GM19452 (cell line): ENCODE measurements at regions not wholly inside any gene's neighbourhood (a gene's known extent, or its start where the extent isn't known, plus 50 kb on each side); places are given as distances from the start of the nearest gene placed in this dataset.
"Not testable (repeated sequence)": the region's sequence is repeated elsewhere in the genome, so short reads cannot be mapped to it uniquely, and the experiment has no call there.

Source experiments
- ATAC-seq: cut with Tn5 transposase; IDR thresholded peaks from one replicate; pipeline ENCODE4 v1.9.1; 2021; ENCODE audit not compliant: unreplicated experiment

- ATAC-seq: no peak
Measured at GRCh38 chr6:67608099-67608749, 1026.9 kb upstream of the ADGRB3 start.

GRCh38 chr6:67606906-67607828 lies 1027.9 kb upstream of the ADGRB3 start:
- no peak for ATAC-seq

GRCh38 chr6:67594366-67594765 lies 1040.7 kb upstream of the ADGRB3 start:
- ATAC-seq: no peak

- ATAC-seq: no peak
Measured at GRCh38 chr6:67593247-67593646, 1041.8 kb upstream of the ADGRB3 start.

DNA sequence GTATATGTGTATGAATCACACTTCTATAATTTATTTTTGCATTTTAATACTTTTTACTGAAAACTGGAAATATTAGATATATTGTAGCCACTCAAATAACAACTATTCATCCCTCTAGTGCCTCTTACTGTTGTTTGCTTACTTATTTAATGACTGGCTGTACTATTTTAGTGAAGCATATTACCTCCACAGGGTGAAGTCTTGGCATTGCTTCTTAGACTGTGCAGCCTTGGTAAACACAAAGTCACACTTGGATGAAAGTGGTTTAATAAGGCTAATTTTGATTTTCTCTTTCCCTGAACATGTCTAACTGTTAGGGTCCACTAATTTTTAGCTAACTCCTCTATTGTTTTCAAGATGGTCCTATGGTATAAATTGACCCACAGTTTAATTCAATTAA lies 1043.2 kb upstream of the ADGRB3 start:
- no peak for ATAC-seq

- no peak for ATAC-seq
Measured at GRCh38 chr6:67567842-67568241, 1067.2 kb upstream of the ADGRB3 start.

GRCh38 chr6:67563671-67564070 lies 1071.4 kb upstream of the ADGRB3 start:
- no peak for ATAC-seq

GRCh38 chr6:67560068-67560467 lies 1075.0 kb upstream of the ADGRB3 start:
- ATAC-seq: no peak

DNA sequence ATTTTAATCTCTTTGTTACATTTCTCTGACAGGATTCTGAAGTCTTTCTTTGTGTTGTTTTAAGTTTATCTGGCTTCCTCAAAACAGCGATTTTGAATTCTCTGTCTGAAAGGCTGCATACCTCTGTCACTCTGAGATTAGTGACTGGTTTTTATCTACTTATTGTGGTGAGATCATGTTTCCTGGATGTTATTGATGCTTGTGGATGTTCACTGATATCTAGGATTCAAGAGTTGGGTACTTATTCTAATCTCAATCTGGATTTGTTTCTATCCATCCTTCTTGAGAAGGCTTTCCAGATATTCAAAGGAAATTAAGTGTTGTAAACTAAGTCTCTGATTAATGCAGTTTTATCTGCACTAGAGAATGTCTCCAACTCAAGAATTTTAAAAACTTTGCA lies 1076.1 kb upstream of the ADGRB3 start:
- ATAC-seq: no peak

DNA sequence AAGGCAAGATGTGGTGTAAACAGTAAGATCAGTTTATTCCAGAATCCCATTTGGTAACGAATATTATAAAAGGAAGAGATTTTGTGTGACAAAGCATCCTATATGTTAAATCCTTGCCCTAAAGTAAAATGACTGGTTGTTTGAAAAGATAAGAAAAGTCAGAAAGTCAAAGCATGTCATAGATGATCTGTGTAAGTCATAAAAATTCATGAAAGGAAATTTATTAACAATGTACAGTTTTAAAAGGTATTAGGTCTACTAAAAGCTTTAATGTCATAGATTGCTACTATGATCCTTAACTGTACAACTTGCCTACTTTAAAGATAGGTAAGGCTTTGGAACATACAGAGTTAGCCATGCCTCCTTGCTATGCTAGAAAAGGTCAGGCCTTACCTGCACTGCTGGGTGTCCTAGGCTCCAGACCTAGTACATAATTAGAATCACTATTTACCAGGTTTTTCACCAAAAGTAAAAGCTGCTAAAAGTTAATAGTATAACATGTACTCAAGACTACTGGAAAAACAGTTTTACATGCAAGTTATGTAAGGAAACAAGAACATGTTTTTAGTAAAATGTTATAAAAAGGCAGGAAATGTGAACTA lies 1090.1 kb upstream of the ADGRB3 start:
- no peak for ATAC-seq

GRCh38 chr6:67541586-67541985 lies 1093.5 kb upstream of the ADGRB3 start:
- no peak for ATAC-seq

DNA sequence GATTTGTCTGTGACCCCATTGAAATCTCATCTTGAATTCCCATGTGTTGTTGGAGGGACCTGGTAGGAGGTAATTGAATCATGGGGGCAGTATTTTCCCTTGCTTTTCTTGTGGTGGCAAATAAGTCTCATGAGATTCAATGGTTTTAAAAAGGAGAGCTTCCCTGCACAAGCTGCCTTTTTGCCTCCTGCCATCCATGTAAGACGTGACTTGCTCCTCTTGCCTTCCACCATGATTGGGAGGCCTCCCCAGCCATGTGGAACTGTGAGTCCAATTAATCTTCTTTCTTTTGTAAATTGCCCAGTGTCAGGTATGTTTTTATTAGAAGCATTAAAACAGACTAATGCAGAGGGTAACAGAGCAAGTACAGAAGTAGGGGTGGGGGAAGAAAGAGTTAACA lies 1097.0 kb upstream of the ADGRB3 start:
- ATAC-seq: no peak

DNA sequence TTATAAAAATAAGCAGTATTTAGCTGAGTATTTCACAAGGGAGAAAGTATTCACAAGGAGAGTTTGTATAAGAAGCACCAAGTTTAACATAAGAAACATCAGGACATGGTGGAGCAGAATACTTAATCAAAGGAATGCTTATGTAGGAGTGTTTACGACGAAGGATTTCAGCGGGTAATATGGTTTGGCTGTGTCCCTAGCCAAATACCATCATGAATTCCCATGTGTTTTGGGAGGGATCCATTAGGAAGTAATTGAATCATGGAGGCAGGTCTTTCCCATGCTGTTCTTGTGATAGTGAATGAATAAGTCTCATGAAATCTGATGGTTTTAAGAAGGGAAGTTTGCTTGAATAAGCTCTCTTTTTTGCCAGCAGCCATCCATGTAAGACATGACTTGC lies 1099.1 kb upstream of the ADGRB3 start:
- ATAC-seq: no peak

GRCh38 chr6:67506352-67506751 lies 1128.7 kb upstream of the ADGRB3 start:
- no peak for ATAC-seq

GRCh38 chr6:67501755-67502154 lies 1133.3 kb upstream of the ADGRB3 start:
- no peak for ATAC-seq

DNA sequence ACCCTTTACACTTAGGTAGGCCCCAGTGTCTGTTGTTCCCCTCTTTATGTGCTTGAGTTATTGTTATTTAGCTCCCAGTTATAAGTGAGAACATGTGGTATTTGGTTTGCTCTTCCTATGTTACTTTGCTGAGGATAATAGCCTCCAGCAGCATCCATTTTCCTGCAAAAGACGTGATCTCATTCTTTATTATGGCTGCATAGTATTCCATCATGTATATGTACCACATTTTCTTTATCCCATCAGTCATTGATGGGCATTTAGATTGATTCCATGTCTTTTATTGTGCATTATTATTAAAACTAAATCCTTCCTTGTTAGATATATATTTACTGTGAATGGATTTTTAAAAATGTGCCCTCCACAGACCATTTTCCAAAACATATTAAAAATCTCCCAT lies 1137.3 kb upstream of the ADGRB3 start:
- ATAC-seq: no peak

DNA sequence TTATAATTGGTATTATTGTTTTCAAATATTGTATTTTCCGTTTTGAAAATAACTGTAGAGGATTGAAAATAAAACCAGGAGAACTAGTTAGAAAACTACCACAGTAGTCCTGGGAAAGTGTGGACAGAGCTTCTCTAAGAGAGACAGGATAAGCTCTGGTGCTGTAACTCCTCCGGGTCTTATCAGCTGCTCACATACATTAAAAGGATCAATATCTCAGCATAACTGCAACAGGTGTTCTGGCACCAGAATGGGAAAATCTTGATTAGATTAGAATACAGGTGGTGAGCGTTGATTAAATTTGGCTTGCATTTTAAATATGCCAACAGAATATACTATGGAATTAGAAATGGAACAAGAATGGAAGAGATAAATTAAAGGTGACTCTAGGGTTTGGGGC lies 1138.9 kb upstream of the ADGRB3 start:
- ATAC-seq: no peak

DNA sequence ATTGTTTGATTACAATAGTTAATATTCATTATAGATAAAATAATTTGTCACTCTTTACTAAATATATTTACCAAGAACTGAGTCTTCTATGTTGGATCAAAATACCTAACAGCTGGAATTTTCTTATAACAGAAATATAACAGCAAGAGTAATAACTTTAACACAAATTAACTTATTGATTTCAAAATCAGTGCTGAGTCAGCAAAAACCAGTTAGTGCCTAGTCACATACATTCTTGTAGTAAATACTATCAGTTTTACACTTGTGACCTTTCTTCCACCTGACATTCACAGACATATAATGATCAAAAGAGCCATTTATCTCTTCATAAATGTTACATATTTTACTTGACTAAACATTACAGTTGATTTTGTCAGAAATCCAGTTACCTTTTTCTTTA lies 1141.4 kb upstream of the ADGRB3 start:
- ATAC-seq: no peak

DNA sequence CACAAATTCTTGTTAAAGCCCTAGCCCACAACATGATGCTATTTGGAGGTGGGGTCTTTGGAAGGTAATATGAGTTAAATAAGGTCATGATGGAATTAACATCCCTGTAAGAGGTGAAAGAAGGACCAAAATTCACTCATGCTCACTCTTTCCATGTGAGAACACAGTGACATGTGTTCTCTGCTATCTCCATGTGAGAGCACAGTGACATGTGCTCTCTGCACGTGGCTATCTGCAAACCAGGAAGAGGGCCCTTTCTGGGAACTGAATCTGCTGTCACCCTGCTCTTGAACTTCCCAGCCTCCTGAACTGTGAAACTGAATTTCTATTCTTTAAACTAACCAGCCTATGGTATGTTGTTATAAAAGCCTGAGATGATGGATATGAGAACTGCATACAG lies 1159.4 kb upstream of the ADGRB3 start:
- ATAC-seq: no peak

DNA sequence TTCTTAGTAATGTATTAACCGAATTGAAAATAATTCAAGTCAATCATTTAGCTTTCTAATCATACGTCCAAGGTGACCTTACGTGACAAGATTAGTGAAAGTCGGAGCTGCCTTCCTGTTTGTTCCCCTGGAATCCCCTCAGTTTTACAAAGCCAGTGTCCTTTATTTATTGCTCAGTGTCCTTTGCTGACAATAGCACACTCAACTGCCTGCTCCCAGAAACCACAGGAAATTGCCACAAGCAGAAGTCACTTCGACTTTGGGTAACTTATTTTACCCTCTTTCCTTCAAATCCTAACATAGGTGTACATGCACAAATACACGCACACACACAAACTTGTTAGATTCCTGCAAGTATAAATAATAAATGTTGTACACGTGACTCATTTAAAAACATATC lies 1167.7 kb upstream of the ADGRB3 start:
- ATAC-seq: no peak

DNA sequence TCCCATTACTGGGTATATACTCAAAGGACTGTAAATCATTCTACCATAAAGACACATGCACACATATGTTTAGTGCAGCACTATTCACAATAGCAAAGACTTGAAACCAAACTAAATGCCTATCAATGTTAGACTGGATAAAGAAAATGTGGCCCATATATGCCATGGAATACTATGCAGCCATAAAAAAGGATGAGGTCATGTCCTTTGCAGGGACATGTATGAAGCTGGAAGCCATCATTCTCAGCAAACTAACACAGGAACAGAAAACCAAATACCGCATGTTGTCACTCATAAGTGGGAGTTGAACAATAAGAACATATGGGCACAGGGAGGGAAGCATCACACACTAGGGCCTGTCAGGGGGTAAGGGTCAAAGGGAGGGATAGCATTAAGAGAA lies 1172.4 kb upstream of the ADGRB3 start:
- ATAC-seq: not testable (repeated sequence)

DNA sequence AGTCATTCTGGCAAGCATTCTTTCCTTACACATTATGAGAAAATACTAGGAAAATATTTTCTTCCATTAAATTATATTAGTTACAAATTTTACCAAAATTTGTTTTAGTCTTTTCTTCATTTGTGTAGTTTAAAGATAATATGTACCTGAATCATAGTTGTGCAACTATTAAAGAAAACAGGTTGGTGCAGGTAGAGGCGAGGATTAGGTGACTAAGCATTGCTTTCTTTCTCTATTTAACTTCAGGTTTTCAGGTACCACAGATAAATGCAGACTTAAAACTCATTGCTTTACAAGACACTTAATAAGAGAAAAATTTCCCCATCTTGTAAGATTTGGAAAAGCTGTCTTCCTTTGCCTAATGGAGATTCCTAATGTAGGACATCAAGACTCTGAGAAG lies 1175.5 kb upstream of the ADGRB3 start:
- no peak for ATAC-seq
